C4-2B (cell line): ENCODE measurements at regions not wholly inside any gene's neighbourhood (a gene's known extent, or its start where the extent isn't known, plus 50 kb on each side); places are given as distances from the start of the nearest gene placed in this dataset.

ENCODE experiments used
- H3K27ac ChIP-seq: fragments of 450-650 bp; 2 replicates; pipeline ENCODE4 v1.5.1; 2017
- CTCF ChIP-seq: fragments of 450-650 bp; conservative IDR thresholded peaks from 2 replicates; pipeline ENCODE4 v1.5.1; 2017; ENCODE audit warnings: mild to moderate bottlenecking
- ZFX ChIP-seq: fragments of 450-650 bp; IDR thresholded peaks from 2 replicates; pipeline ENCODE4 v1.6.1; 2017

- TF ChIP-seq CTCF, result no peak
- TF ChIP-seq ZFX, result no peak
- H3K27ac ChIP-seq, result no peak overlapping the region
Measured at GRCh38 chr4:30844861-30845582, 124.9 kb downstream of the PCDH7 start.

- no peak for TF ChIP-seq CTCF
- no peak for TF ChIP-seq ZFX
- H3K27ac ChIP-seq, result no peak overlapping the region
Measured at GRCh38 chr4:30847167-30847566, 127.0 kb downstream of the PCDH7 start.

- no peak overlapping the region for H3K27ac ChIP-seq
Measured at GRCh38 chr4:30847958-30848357, 127.8 kb downstream of the PCDH7 start.

GRCh38 chr4:30854531-30854930, 134.4 kb downstream of the PCDH7 start:
- TF ChIP-seq ZFX (no peak), CTCF (no peak)
- H3K27ac ChIP-seq, result no peak overlapping the region

More at GRCh38 chr4:30847958-30848357, 127.8 kb downstream of the PCDH7 start:
- TF ChIP-seq CTCF (no peak), ZFX (no peak)

- TF ChIP-seq CTCF (no peak), ZFX (no peak)
- no peak overlapping the region for H3K27ac ChIP-seq
Measured at GRCh38 chr4:30855232-30855631, 135.1 kb downstream of the PCDH7 start.

- H3K27ac ChIP-seq, result no peak overlapping the region
- no peak for TF ChIP-seq ZFX
- TF ChIP-seq CTCF, result no peak
Measured at GRCh38 chr4:30856795-30857564, 136.8 kb downstream of the PCDH7 start.

GRCh38 chr4:30860978-30861377, 140.8 kb downstream of the PCDH7 start:
- TF ChIP-seq ZFX (no peak), CTCF (no peak)
- H3K27ac ChIP-seq, result no peak overlapping the region
